MM.1S (cell line): ENCODE measurements at regions not wholly inside any gene's neighbourhood (a gene's known extent, or its start where the extent isn't known, plus 50 kb on each side); places are given as distances from the start of the nearest gene placed in this dataset.

Source experiments
- CTCF ChIP-seq: fragments of 300-600 bp; sonication (generic); IDR thresholded peaks from 2 replicates; pipeline ENCODE4 v1.5.1; 2016; ENCODE audit warnings: antibody characterized with exemption, low read length, mixed read lengths
- EZH2 ChIP-seq: fragments of 300-600 bp; sonication (generic); optimal IDR thresholded peaks from 2 replicates; pipeline ENCODE3; 2017; ENCODE audit warnings: low read depth, mild to moderate bottlenecking, antibody characterized with exemption, low read length, mixed read lengths
- EZH2phosphoT487 ChIP-seq: fragments of 300-600 bp; sonication (generic); IDR thresholded peaks from 2 replicates; pipeline ENCODE4 v1.6.1; 2018; ENCODE audit warnings: antibody characterized with exemption, low read length

- no peak for TF ChIP-seq CTCF
- no peak for TF ChIP-seq EZH2
- TF ChIP-seq EZH2phosphoT487: no peak
Measured at GRCh38 chr2:166661824-166662223, 167.8 kb upstream of the SCN7A start.
